GM23338 (cell line): ENCODE measurements at regions not wholly inside any gene's neighbourhood (a gene's known extent, or its start where the extent isn't known, plus 50 kb on each side); places are given as distances from the start of the nearest gene placed in this dataset.

Experiments used
- ATAC-seq: fragments of 200-7000 bp; cut with Tn5 transposase; 3 replicates; pipeline ENCODE4 v1.9.1; 2020
- DNase-seq: peaks from one replicate; pipeline ENCODE4 v3.0.0-alpha.2; 2015; ENCODE audit warnings: low spot score
- H2AFZ ChIP-seq: fragments of 200-600 bp; sonication (generic); 2 replicates; pipeline ENCODE4 v1.8.0; 2016; ENCODE audit warnings: antibody characterized with exemption, mild to moderate bottlenecking, moderate library complexity
- H3F3A ChIP-seq: fragments of 200-600 bp; sonication (generic); replicated peaks from 2 replicates; pipeline ENCODE4 v1.8.0; 2017; ENCODE audit warnings: antibody characterized with exemption, mixed run types, low read depth
- H3K27ac ChIP-seq: fragments of 200-600 bp; sonication (generic); 2 replicates; pipeline ENCODE4 v1.6.1; 2016; ENCODE audit warnings: low read depth
- H3K27me3 ChIP-seq: fragments of 200-600 bp; sonication (generic); 2 replicates; pipeline ENCODE4 v1.8.0; 2016; ENCODE audit warnings: mild to moderate bottlenecking, mixed run types, moderate library complexity; ENCODE audit not compliant: insufficient read depth
- H3K36me3 ChIP-seq: fragments of 200-600 bp; sonication (generic); 2 replicates; pipeline ENCODE4 v1.8.0; 2016; ENCODE audit warnings: mild to moderate bottlenecking; ENCODE audit not compliant: insufficient read depth
- H3K4me1 ChIP-seq: fragments of 200-600 bp; sonication (generic); 2 replicates; pipeline ENCODE4 v1.8.0; 2016; ENCODE audit warnings: mild to moderate bottlenecking, moderate library complexity; ENCODE audit not compliant: insufficient read depth
- H3K4me2 ChIP-seq: fragments of 200-600 bp; sonication (generic); 2 replicates; pipeline ENCODE4 v1.7.1; 2017; ENCODE audit warnings: mixed run types
- H3K4me3 ChIP-seq: fragments of 200-600 bp; sonication (generic); 2 replicates; pipeline ENCODE4 v1.6.1; 2016; ENCODE audit warnings: mixed run types
- H3K79me2 ChIP-seq: fragments of 200-600 bp; sonication (generic); replicated peaks from 2 replicates; pipeline ENCODE4 v1.8.0; 2017; ENCODE audit warnings: mild to moderate bottlenecking; ENCODE audit not compliant: insufficient read depth
- H3K9me2 ChIP-seq: fragments of 200-600 bp; sonication (generic); 2 replicates; pipeline ENCODE4 v1.8.0; 2017; ENCODE audit not compliant: insufficient read depth
- H4K20me1 ChIP-seq: fragments of 200-600 bp; sonication (generic); replicated peaks from 2 replicates; pipeline ENCODE4 v1.8.0; 2017; ENCODE audit warnings: mild to moderate bottlenecking; ENCODE audit not compliant: insufficient read depth
- H3K27ac Mint-ChIP-seq: 2 replicates; pipeline ENCODE4 v1.8.0; 2020; ENCODE audit warnings: inconsistent platforms, mild to moderate bottlenecking, moderate library complexity, mixed read lengths
- H3K27me3 Mint-ChIP-seq: 3 replicates; pipeline ENCODE4 v1.8.0; 2022; ENCODE audit warnings: low read depth, mild to moderate bottlenecking, moderate library complexity, mixed read lengths, inconsistent platforms; ENCODE audit not compliant: insufficient read depth, poor library complexity
- H3K36me3 Mint-ChIP-seq: 3 replicates; pipeline ENCODE4 v1.8.0; 2021; ENCODE audit warnings: low read depth, mild to moderate bottlenecking, inconsistent platforms, moderate library complexity, mixed read lengths
- H3K4me1 Mint-ChIP-seq: 3 replicates; pipeline ENCODE4 v1.8.0; 2020; ENCODE audit warnings: mild to moderate bottlenecking, inconsistent platforms, mixed read lengths
- H3K4me3 Mint-ChIP-seq: 3 replicates; pipeline ENCODE4 v1.8.0; 2021; ENCODE audit warnings: moderate library complexity, mild to moderate bottlenecking, inconsistent platforms, mixed read lengths
- H3K9me3 Mint-ChIP-seq: 3 replicates; pipeline ENCODE4 v1.8.0; 2020; ENCODE audit warnings: moderate library complexity, mild to moderate bottlenecking, inconsistent platforms, mixed read lengths
- CREB1 ChIP-seq: fragments of 250-450 bp; sonication (Bioruptor Pico); IDR thresholded peaks from 2 replicates; pipeline ENCODE4 v1.5.0; 2020; ENCODE audit warnings: low read depth, mild to moderate bottlenecking, moderate library complexity
- EZH2 ChIP-seq: fragments of 200-600 bp; sonication (generic); IDR thresholded peaks from one replicate; pipeline ENCODE4 v1.8.0; 2017; ENCODE audit warnings: antibody characterized with exemption, mild to moderate bottlenecking, low read depth; ENCODE audit not compliant: unreplicated experiment
- EZH2phosphoT487 ChIP-seq: fragments of 200-600 bp; sonication (generic); IDR thresholded peaks from one replicate; pipeline ENCODE4 v1.8.1; 2018; ENCODE audit warnings: antibody characterized with exemption; ENCODE audit not compliant: unreplicated experiment
- NANOG ChIP-seq: IDR thresholded peaks from 2 replicates; pipeline ENCODE4 v1.6.1; 2016; ENCODE audit warnings: antibody characterized with exemption, borderline replicate concordance
- POLR2AphosphoS5 ChIP-seq: IDR thresholded peaks from 2 replicates; pipeline ENCODE4 v1.6.1; 2016; ENCODE audit warnings: antibody characterized with exemption, low read depth
- STAT1 ChIP-seq: IDR thresholded peaks from one replicate; pipeline ENCODE4 v1.6.1; 2016; ENCODE audit warnings: antibody characterized with exemption; ENCODE audit not compliant: unreplicated experiment
- ZNF114 ChIP-seq: fragments of 250-450 bp; sonication (Bioruptor Pico); IDR thresholded peaks from 2 replicates; pipeline ENCODE4 v1.5.0; 2020; ENCODE audit warnings: mild to moderate bottlenecking, moderate library complexity
- ZNF331 ChIP-seq: fragments of 250-450 bp; sonication (Bioruptor Pico); IDR thresholded peaks from 2 replicates; pipeline ENCODE4 v1.5.0; 2020; ENCODE audit warnings: low read depth, mild to moderate bottlenecking, moderate library complexity
- TF ChIP-seq, protein P1 (sequence below), 2 experiments: fragments of 200-600 bp in 1 of 2; sonication (generic) in 1 of 2; conservative IDR thresholded peaks; 2 replicates each; pipeline versions ENCODE4 v1.5.1 to v1.6.1; 2016 to 2017; ENCODE audit warnings: antibody characterized with exemption in 2 of 2, low read depth in 2 of 2, mild to moderate bottlenecking in 2 of 2, moderate library complexity in 1 of 2
- TF ChIP-seq, protein P2 (sequence below): IDR thresholded peaks from 2 replicates; pipeline ENCODE4 v1.6.1; 2016; ENCODE audit warnings: antibody characterized with exemption
- TF ChIP-seq, protein P3 (sequence below): IDR thresholded peaks from one replicate; pipeline ENCODE4 v1.6.1; 2018; ENCODE audit warnings: antibody characterized with exemption; ENCODE audit not compliant: unreplicated experiment

DNA sequence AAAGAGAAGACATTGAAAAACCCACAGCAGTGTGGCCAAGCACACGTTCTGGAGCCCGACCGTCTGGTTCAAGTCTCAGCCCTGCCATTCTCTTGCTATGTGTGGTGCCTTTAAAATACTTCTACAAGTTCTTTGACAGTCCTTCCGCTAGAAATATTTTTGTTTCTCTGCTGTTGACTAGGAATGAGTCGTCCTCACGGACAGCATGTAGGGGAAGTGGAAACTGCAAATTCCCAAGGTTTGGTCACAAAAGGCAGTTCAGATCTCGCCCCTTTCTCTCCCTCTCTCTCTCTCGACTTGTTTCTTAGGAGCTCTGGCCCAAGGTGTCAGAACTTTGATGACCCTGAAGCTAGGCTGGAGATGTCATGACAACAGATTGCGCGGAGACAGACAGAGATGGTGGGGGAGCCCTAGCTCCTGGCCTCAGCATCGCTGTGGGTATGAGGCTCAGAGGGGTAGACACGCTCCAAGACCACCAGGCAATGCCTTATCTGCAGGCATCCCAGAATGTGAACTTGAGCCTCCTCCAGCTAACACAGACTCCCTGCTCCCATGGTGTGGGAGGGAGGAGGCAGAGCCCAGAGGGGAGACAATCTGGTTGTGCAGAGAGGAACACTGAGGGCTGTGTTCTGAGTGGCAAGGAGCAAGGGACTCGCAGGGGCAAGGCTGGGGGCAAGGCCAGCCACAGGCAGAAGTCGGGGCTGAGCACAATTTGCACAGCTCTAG lies 368.9 kb upstream of the SULF2 start:
- Histone ChIP-seq H3K27me3 (no peaks in the 10 kb centered on the region), H3K4me1 (no peaks in the 10 kb centered on the region), H3F3A (no peaks in the 10 kb centered on the region), H2AFZ (no peak overlapping the region), H3K4me2 (no peak overlapping the region), H3K36me3 (no peaks in the 10 kb centered on the region; the same call in 1 of the 2 replicates), H3K9me2 (no peaks in the 10 kb centered on the region), H4K20me1 (no peaks in the 10 kb centered on the region), H3K27ac (no peak overlapping the region), H3K79me2 (no peaks in the 10 kb centered on the region), H3K4me3 (no peak overlapping the region)
- Mint-ChIP-seq H3K36me3 (peaks cover 5% of the 10 kb centered on the region; the same call in 2 of the 3 replicates), H3K4me1 (peaks cover 10% of the 10 kb centered on the region; the same call in 2 of the 3 replicates), H3K9me3 (peaks cover 27% of the 10 kb centered on the region), H3K4me3 (no peak overlapping the region), H3K27ac (no peak overlapping the region), H3K27me3 (peaks cover 6% of the 10 kb centered on the region)
- ATAC-seq (no peak), DNase-seq (no peak)
- TF ChIP-seq EZH2phosphoT487 (no peak), POLR2AphosphoS5 (no peak), EZH2 (no peak), NANOG (no peak), CREB1 (CRISPR knock-in tag) (no peak), STAT1 (no peak), ZNF331 (no peak), ZNF114 (CRISPR knock-in tag) (no peak)
- TF ChIP-seq, protein P1, sequence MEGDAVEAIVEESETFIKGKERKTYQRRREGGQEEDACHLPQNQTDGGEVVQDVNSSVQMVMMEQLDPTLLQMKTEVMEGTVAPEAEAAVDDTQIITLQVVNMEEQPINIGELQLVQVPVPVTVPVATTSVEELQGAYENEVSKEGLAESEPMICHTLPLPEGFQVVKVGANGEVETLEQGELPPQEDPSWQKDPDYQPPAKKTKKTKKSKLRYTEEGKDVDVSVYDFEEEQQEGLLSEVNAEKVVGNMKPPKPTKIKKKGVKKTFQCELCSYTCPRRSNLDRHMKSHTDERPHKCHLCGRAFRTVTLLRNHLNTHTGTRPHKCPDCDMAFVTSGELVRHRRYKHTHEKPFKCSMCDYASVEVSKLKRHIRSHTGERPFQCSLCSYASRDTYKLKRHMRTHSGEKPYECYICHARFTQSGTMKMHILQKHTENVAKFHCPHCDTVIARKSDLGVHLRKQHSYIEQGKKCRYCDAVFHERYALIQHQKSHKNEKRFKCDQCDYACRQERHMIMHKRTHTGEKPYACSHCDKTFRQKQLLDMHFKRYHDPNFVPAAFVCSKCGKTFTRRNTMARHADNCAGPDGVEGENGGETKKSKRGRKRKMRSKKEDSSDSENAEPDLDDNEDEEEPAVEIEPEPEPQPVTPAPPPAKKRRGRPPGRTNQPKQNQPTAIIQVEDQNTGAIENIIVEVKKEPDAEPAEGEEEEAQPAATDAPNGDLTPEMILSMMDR (conservative IDR thresholded peaks at IDR 0.05; ENCODE audit: low read depth in 2 of 2), result no peak
- TF ChIP-seq, protein P2, sequence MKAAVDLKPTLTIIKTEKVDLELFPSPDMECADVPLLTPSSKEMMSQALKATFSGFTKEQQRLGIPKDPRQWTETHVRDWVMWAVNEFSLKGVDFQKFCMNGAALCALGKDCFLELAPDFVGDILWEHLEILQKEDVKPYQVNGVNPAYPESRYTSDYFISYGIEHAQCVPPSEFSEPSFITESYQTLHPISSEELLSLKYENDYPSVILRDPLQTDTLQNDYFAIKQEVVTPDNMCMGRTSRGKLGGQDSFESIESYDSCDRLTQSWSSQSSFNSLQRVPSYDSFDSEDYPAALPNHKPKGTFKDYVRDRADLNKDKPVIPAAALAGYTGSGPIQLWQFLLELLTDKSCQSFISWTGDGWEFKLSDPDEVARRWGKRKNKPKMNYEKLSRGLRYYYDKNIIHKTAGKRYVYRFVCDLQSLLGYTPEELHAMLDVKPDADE, result no peak
- TF ChIP-seq, protein P3, sequence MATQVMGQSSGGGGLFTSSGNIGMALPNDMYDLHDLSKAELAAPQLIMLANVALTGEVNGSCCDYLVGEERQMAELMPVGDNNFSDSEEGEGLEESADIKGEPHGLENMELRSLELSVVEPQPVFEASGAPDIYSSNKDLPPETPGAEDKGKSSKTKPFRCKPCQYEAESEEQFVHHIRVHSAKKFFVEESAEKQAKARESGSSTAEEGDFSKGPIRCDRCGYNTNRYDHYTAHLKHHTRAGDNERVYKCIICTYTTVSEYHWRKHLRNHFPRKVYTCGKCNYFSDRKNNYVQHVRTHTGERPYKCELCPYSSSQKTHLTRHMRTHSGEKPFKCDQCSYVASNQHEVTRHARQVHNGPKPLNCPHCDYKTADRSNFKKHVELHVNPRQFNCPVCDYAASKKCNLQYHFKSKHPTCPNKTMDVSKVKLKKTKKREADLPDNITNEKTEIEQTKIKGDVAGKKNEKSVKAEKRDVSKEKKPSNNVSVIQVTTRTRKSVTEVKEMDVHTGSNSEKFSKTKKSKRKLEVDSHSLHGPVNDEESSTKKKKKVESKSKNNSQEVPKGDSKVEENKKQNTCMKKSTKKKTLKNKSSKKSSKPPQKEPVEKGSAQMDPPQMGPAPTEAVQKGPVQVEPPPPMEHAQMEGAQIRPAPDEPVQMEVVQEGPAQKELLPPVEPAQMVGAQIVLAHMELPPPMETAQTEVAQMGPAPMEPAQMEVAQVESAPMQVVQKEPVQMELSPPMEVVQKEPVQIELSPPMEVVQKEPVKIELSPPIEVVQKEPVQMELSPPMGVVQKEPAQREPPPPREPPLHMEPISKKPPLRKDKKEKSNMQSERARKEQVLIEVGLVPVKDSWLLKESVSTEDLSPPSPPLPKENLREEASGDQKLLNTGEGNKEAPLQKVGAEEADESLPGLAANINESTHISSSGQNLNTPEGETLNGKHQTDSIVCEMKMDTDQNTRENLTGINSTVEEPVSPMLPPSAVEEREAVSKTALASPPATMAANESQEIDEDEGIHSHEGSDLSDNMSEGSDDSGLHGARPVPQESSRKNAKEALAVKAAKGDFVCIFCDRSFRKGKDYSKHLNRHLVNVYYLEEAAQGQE, result no peak
